ENCODE measurements at regions not wholly inside any gene's neighbourhood (a gene's known extent, or its start where the extent isn't known, plus 50 kb on each side); places are given as distances from the start of the nearest gene placed in this dataset.

DNA sequence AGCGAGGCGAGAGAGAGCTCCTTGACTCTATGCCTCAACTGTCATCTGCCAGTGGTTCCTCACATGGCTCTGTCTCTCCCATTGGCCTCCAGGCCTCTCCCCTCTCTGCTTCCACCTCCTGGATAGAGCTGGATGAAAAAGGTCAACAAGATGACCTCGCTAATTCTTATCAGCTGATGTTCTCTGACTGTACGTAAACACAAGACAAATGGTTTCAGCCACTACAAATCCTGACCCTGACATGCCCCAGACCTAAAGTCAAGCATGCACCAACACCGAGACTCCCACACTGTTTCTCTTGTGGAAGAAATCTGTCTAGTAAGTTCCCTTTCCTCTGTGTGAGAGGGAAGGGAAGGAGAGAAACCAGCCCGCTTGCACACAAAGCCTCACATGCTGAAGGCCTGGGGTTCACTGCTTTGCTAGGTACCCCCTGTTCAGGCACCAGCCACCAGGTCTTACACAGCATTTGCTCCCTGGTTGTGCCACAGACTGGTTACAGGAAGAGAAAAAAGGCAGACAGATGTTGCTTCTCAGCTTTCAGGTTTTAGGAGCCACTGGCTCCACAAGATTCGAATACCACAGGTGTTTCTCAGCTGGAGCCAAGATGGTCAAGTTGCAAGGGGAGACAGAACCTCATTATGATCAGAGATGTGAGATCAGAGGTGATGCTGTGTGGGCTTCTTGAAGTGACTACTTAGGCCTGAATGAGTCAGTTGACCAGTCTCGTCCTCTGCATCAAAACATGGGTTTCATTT is 592.5 kb downstream of the CCDC171 start:
- ATAC-seq (no peak), DNase-seq (no peak)
- intact Hi-C loops (cut with DNase I, micrococcal nuclease), result no loop called here

DNA sequence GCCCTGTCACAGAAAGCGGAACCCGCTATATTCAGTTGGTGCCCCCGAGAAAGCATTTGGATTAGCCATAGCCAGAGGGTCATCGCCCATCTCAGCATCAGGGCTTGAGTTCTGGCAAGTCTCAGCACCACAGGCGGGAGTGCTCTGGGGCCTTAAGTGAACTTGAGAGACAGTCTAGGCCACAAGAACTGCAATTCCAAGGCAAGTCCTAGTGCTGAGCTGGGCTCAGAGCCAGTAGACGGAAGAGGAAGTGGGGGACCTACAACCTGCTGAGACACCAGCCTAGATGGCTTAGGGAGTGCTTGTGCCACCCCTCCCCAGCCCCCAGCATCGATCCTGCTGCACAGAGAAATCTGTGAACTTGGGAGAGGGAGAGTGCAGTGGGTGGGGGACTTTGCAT is 594.9 kb downstream of the CCDC171 start:
- intact Hi-C loops (cut with DNase I, micrococcal nuclease), result no loop called here
- ATAC-seq (no peak), DNase-seq (no peak)

DNA sequence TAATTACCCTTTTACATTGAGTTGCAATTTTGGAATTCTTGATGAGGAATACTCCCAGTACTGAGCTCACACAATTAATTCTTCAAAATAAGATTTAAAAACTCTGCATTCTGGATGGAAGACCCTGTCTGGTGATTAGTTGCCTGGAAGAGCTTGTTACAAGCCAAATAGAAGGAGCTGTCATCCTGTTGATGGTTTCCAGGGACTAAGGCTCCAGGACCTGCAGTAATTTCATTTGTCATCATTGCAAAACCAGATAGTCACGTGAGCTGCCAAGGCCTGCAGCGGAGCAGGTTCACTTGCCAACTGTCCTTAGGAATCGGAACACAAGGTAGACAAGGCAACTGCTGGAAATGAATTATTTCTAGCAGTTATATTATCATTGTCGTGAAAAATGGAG is 597.7 kb downstream of the CCDC171 start:
- DNase-seq (peak in 1 of 2 donors; percentile 38), ATAC-seq (no peak)

DNA sequence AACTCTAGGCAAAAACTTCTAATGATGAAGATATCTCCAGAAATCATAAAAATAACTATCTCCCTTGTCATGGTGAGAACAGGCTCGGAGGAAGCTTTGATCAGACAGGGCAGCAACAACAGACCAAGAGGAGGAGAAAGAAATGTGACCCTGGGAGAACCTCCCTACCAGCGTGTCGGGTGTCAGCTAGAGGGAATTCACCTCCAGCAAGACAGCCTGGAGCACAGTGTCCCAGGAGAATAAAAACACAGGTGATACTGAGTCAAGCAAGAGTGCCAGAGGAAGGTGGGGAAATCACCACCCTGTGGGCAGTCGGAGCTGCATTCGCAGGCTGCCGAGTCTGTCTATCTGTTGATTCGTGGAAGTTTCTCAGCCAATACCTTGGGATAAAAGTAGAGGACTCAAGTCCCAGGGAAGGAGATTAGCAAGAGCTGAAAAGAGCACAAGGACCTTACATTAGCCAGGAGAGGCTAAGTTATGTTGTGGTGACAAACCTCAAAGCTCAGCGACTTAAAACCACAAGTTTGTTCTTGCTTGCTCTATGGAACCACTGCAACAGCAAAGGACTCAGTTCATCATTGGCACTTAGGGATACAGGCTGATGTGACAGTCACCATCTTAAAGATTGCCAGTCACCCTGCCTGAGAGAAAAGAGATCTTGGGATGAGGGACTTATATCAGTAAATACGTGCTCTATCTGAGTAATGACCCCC is 598.3 kb downstream of the CCDC171 start:
- intact Hi-C loops (cut with DNase I, micrococcal nuclease), result no loop called here
- no peak for DNase-seq

More for the DNA sequence above, 597.7 kb downstream of the CCDC171 start:
- intact Hi-C loops (cut with DNase I, micrococcal nuclease), result no loop called here

DNA sequence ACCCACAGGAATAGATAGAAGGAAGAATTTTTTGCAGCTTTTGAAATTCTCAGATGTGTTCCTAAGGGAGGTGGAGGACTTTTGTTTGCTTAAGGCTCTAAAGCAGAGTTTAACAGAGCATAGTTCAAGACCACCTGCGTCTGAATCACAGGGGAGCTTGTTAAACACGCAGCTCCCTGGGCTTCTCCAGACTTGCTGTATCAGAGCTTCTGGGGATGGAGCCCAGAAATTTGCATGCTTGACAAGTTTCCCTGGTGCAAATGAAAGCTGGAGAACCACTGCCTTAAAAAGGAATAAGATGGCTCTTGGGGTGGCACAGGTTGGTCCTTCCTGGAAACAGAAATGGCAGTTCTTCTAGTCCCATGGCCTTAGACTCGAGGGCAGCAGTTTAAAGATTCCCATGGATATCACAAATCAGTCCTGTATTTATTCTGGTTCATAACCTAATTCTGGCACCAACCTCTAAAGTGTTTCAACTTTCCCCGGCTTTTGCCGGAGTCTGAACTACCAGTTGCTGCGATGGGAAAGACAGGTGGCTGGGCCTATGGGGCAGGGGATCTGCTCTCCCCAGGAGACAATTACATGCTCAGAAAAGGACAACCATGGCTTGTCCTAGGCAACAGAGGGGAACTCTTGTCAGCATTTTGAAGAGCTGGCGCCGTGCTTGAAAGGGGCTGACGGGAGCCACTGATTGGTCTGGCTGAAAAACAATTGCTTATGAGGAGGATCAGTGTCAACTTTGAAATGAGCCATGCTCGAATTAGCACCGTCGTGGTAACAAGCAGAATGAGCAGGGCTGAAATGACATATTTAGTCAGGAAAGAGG is 599.6 kb downstream of the CCDC171 start:
- DNase-seq (no peak), ATAC-seq (no peak)
- intact Hi-C loops (cut with DNase I, micrococcal nuclease), result no loop called here

More for the DNA sequence above, 598.3 kb downstream of the CCDC171 start:
- no peak for ATAC-seq

DNA sequence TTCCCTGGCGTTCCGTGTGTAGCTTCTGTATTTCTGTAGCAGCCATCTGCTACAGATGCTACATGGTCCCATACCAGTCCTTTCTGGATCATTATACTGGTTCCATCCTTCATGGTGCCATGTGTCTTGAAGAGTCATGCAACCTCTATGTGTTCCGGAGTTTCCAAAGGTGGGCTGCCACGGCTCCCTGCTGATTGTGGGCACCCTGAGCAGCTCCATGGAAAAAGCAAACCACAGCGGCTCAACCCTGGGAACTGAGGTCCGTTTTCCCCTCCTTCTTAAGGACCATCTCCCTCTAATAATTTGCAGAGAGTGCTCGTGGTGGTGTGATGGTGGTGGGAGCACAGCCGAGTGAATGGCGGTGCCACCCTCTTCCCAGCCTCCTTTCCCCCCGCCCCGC is 600.4 kb downstream of the CCDC171 start:
- intact Hi-C loops (cut with DNase I, micrococcal nuclease), result no loop called here
- ATAC-seq, result no peak
- DNase-seq, result no peak

DNA sequence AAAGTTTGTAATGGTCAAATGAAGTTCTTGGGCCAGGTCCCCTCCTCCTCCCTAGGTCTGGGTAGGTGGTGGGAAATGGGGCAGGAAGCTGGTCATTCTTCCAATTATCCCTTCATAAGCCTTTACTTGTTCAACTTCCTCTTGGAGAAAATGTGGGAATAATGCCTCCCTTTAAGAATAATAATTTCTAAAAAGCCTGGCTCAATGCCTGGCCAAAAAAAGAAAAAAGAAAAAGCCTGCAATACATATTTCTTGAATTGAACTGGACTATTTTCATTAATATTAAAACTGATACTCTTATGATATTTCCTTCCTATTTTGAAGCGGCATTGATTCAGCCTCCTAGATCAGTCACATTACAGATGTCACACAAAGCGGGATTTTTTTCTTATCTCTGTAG is 600.9 kb downstream of the CCDC171 start:
- intact Hi-C loops (cut with DNase I, micrococcal nuclease), result no loop called here
- no peak for DNase-seq

DNA sequence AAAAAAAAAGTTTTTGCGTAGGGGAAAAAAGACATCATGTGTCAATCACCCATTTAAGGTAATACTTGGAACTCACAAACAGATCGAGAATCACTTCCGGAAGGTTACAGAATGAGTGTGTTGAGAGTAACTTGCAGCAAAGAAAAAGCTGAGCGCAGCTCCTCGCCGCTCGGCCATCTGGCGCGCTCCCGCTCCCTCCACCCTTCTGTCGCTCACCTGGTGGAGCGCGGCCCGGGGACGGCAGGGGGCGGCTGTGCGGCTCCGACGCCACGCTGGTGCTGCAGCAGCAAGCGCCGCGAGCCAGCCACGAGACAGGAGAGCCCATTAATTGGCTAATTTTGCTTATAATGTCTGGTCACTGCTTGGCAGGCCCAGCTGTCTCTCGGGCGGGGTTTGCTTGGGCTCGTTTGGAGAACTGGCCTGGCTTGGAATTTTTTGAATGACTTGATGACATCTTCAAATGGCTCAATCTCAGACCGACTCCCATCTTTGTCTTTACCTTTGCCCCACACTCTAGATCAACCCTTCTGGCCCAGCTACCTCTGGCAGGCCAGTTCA is 601.8 kb downstream of the CCDC171 start:
- intact Hi-C loops (cut with DNase I, micrococcal nuclease), result no loop called here
- ATAC-seq (peak; percentile 92), DNase-seq (peak in 1 of 2 donors; percentile 60)

More for the DNA sequence above, 600.9 kb downstream of the CCDC171 start:
- ATAC-seq, result no peak

DNA sequence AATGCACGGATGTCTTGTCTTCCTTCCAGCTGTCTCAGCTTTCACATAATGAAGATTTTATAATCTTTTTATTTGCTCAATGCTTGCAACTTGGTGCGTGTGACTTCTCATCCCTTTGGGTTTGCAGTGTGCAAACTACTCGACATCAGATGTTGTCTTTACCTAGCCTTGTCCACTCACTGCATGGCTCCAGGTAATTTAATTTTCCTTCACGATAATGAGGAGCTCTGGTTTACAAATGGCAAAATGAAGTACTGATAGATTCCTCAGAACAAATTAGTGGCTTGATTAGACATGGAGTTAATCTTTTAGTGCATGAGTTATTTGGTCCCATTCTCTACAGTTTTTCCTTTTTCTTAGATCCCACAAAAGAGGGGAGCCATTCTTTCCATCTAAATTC is 603.0 kb downstream of the CCDC171 start:
- DNase-seq (no peak), ATAC-seq (no peak)
- intact Hi-C loops (cut with DNase I, micrococcal nuclease), result no loop called here

DNA sequence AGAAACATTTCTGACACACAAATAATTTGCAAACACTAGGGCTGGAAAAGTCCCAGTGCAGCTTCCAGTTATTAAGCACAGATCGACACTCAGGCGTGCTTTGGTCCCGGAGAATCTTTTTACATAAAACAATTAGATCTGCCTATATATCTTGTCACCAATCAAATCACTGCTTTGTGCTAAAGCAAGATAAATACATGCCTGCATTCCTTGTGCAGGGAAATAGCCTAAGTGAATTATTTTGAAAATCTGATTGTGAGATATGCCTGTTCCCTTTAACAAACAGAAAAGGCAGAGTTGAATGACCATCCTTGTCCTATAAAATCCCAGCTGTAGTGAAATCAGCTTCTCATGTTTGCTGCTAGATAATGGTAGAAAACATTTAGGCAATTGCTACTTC is 604.4 kb downstream of the CCDC171 start:
- intact Hi-C loops (cut with DNase I, micrococcal nuclease), result no loop called here
- no peak for ATAC-seq
- no peak for DNase-seq

DNA sequence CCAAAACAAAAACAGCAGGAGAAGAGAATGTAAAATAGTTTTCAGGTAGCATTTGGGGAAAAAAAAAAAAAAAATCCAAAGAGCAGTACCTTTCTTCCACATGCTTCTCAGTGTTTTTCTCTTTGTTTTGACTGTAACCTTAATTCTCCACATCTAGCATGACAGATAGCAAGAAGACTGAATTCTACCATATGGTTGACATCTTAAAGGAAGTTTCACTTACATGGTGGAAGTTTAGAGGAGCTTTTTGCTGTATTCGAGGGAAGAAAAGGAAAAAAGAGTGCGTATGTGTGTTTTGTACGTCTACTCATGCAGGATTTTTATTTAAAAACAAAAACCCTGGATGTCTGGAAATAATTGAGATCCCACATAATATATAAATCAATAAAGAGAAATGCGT is 604.8 kb downstream of the CCDC171 start:
- no peak for DNase-seq
- ATAC-seq, result no peak
- intact Hi-C loops (cut with DNase I, micrococcal nuclease), result no loop called here

DNA sequence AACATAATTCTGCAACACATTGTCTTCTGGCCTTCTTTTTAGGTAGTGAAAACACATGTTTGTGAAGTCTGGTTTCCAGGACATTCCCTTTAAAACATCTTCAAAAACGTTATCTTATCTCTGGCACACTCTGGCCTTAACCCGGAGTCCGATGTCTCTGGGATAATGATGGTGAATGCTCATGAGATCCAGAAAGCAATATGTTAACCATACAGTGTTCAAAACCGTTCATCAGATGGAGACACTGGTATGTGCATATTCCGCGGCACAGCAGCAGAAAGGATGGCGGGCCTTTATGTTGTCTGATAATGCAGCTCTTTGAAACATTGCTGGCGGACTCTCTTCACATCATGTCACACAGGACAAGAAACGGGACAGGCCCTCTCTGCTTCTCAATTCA is 605.2 kb downstream of the CCDC171 start:
- ATAC-seq, result no peak
- DNase-seq, result no peak
- intact Hi-C loops (cut with DNase I, micrococcal nuclease), result no loop called here

DNA sequence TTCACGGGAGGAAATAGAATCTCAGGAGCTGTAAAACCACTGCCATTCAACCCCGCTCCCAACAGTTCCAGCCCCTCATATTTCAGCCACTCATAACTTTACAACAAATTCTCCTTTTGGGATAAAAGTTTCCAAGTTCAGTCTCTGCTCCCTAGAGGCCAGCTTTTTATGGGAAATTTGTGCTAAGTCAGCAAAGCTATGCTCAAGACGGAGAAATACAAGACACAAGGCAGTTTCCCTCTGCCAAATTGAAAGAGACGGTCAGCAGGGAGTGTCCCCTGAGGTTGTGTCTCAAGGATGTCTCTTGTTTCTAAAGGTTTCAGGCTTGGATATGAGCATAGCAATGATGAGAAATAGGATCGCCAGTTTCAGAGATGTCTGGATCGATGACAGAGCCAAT is 608.6 kb downstream of the CCDC171 start:
- ATAC-seq (no peak), DNase-seq (no peak)
- intact Hi-C loops (cut with DNase I, micrococcal nuclease), result no loop called here

DNA sequence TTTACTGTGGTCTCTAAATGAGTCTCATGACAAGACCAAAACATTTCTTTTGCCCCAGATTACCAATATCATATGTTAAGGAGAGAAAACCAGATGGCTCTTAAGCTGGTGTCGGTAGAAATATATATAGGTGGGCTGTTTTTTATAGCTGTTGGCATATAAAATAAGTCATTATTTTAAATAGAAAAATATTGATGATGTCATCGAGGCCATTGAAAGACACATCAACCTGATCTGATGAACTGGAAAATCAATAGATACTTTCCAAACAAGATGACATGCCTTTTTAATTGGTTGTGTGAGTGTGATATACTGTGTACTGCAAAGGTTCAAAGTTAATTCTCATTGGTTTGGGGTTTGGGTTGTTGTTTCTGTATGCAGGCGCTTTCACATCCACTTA is 617.3 kb downstream of the CCDC171 start:
- DNase-seq (no peak), ATAC-seq (no peak)
- intact Hi-C loops (cut with DNase I, micrococcal nuclease), result no loop called here

DNA sequence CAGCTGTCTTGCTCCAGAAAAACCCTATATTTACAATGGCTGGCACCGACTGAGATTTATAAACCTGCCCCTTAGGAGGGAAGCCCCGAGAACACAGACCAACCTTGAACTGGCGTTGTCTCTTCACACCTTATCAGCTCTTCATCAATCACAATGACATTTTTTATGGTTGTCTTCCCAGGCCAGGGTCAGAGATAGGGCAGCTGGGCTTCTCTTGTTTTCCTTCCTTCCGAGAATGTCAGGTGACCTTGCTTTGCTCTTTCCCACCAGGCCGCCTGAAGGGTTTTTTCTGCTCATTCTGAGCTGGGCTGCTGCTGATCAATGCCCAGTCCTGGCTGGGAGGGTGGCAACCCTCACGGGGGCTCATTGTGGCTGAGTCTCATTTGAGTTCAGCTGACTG is 619.1 kb downstream of the CCDC171 start:
- ATAC-seq (no peak), DNase-seq (no peak)
- intact Hi-C loops (cut with DNase I, micrococcal nuclease), result no loop called here

DNA sequence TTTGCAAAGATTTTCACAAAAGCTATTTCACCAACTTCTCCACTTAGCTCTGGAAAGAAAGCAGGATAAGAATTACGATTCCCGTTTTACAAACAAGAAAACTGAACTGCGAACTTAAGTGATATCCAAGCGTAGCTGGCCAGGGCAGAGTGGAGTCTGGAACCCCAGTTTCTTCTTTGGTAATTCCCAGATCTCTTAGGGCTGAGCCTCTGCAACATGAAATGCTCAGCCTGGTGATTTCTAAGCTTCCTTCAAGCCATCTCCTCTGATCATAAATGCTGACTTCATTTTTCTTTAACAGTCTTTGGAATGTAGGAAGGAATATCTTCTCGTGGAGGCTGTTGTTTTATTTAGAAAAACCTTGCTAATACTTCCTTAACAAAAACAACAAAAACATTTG is 620.0 kb downstream of the CCDC171 start:
- DNase-seq (no peak), ATAC-seq (no peak)
- intact Hi-C loops (cut with DNase I, micrococcal nuclease), result no loop called here

DNA sequence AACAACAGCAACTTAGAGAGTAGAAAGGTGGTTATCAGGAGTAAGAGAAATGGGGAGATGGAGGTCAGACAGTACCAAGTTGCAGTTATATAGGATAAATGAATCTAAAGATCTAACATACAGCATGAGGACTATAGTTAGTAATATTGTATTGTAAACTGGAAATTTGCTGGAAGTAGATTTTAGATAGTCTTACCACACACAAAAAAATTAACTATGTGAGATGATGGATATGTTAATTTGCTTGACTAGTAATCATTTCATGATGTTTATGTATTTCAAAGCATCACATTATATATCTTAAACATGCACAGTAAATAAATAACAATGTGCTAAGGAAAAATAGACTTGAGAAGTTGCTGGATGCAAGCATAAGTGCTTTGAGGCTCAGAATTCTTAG is 622.1 kb downstream of the CCDC171 start:
- intact Hi-C loops (cut with DNase I, micrococcal nuclease), result no loop called here
- ATAC-seq (no peak), DNase-seq (no peak)

DNA sequence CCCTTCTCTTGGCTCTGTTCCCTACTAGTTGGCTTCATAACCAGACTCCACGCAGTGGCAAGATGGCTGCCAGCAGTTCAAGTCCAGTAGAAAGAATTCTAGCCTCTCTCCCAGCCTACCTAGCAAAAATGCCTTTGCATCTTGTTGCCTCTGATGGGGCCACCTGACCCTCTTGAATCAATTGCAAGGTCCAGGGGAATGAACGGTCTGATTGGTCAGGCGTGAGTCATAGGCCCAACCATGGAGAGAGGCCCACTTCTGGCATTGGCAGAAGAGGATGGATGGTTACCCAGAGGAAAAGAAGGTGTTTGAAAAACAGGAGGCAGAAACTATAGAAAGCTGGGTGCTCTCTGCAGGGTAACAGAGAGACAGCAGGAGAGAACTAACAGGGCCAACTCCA is 622.6 kb downstream of the CCDC171 start:
- ATAC-seq (no peak), DNase-seq (no peak)
- intact Hi-C loops (cut with DNase I, micrococcal nuclease), result no loop called here

DNA sequence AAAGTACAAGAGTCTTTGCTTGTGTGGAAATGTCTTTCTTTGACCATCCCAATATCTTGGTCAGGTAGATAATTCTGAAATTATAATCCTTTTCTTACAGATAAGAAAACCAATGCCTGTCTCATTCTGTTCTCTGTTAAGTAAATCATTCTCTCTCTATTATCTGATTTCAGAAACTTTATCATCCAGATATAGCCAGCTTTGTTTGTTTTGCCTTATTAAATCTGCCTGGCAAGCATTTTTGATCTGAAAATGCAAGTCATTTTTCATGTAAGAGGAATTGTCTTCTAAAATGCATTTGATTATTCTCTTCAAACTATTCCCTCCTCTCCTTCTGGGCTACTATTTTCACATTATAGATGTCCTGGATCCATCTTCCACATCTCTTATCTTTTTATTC is 625.5 kb downstream of the CCDC171 start:
- intact Hi-C loops (cut with DNase I, micrococcal nuclease), result no loop called here
- ATAC-seq, result no peak
- no peak for DNase-seq

DNA sequence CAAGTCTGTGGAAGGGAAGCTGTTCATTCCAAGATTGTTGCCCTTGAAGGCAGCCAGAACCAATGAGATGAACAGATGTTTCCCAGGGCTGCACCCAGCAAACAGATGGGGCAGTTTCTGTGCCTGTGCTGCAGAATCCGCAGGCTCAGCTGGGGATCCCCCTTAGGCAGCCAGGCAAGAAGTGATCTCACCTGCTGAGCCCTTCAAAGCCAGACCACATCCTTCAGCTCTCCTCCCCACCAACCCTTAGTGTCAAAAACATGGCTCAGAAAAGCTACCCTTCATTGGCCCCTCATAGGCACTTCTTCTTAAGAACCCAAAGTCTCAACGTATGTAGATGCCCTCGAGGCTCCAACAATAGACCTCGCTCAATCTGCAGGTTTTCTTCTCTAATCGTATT is 626.7 kb downstream of the CCDC171 start:
- DNase-seq (no peak), ATAC-seq (no peak)
- intact Hi-C loops (cut with DNase I, micrococcal nuclease), result no loop called here

Measured in left colon (tissue), 2 donors.